Stimulated activated naive B cell treated with anti-CD40 and anti-IgM and Interleukin-4, amounts not matched to agents 10 μg/mL and 1 μg/mL and 100 μg/mL, for 72 hours (primary cell): ENCODE measurements at regions not wholly inside any gene's neighbourhood (a gene's known extent, or its start where the extent isn't known, plus 50 kb on each side); places are given as distances from the start of the nearest gene placed in this dataset.

ENCODE experiments used
- ATAC-seq, 2 donors: fragments of 150-1000 bp; cut with Tn5 transposase; replicated peaks; 2 replicates each; pipeline ENCODE4 v1.10.0; 2021; ENCODE audit warnings: moderate library complexity in 1 of 2
- DNase-seq: peaks from one replicate; pipeline ENCODE4 v3.0.0; 2021
- H3K27ac Mint-ChIP-seq: one replicate; pipeline ENCODE4 v1.8.0; 2022; ENCODE audit warnings: mild to moderate bottlenecking, mixed read lengths
- H3K27me3 Mint-ChIP-seq, 2 donors: one replicate each; pipeline ENCODE4 v1.8.0; 2022; ENCODE audit warnings: mixed read lengths in 2 of 2
- H3K36me3 Mint-ChIP-seq, 2 donors: one replicate each; pipeline ENCODE4 v1.8.0; 2022; ENCODE audit warnings: mixed read lengths in 2 of 2, mild to moderate bottlenecking in 1 of 2
- H3K4me1 Mint-ChIP-seq, 2 donors: one replicate each; pipeline ENCODE4 v1.8.0; 2022; ENCODE audit warnings: mixed read lengths in 2 of 2, mild to moderate bottlenecking in 1 of 2
- H3K4me3 Mint-ChIP-seq, 2 donors: one replicate each; pipeline ENCODE4 v1.8.0; 2022; ENCODE audit warnings: mild to moderate bottlenecking in 2 of 2, mixed read lengths in 2 of 2, moderate library complexity in 1 of 2
- H3K9me3 Mint-ChIP-seq, 2 donors: one replicate each; pipeline ENCODE4 v1.8.0; 2022; ENCODE audit warnings: mixed read lengths in 2 of 2, mild to moderate bottlenecking in 1 of 2

GRCh38 chr6:188821-189655 lies 103.2 kb upstream of the DUSP22 start:
- Mint-ChIP-seq H3K27me3 (no peaks in the 10 kb centered on the region), H3K27ac (peak overlapping the region; percentile 74), H3K36me3 (no peaks in the 10 kb centered on the region), H3K4me1 (peaks cover 75 to 95% of the 10 kb centered on the region in 2 donors), H3K4me3 (no peak overlapping the region), H3K9me3 (peaks cover 4 to 5% of the 10 kb centered on the region in 2 donors)
- DNase-seq (peak; percentile 83), ATAC-seq (peak; percentile 69 to 74)

- Mint-ChIP-seq H3K27ac (peak overlapping the region; percentile 86), H3K4me1 (peaks cover 70 to 95% of the 10 kb centered on the region in 2 donors), H3K4me3 (peak overlapping the region in 1 of 2 donors; percentile 42), H3K36me3 (no peaks in the 10 kb centered on the region), H3K9me3 (peaks cover 4 to 5% of the 10 kb centered on the region in 2 donors), H3K27me3 (no peaks in the 10 kb centered on the region)
- ATAC-seq: no peak
- DNase-seq: no peak
Measured at GRCh38 chr6:189676-190075, 102.6 kb upstream of the DUSP22 start.

- no peak overlapping the region for H3K4me3 Mint-ChIP-seq
- H3K4me1 Mint-ChIP-seq: peaks cover 71 to 95% of the 10 kb centered on the region in 2 donors
- peak overlapping the region; percentile 86 for H3K27ac Mint-ChIP-seq
- H3K36me3 Mint-ChIP-seq: no peaks in the 10 kb centered on the region
- no peaks in the 10 kb centered on the region for H3K27me3 Mint-ChIP-seq
- ATAC-seq: no peak
- DNase-seq: no peak
- H3K9me3 Mint-ChIP-seq: peaks cover 4 to 5% of the 10 kb centered on the region in 2 donors
Measured at GRCh38 chr6:190596-191395, 101.5 kb upstream of the DUSP22 start.

GRCh38 chr6:191487-192312 lies 100.6 kb upstream of the DUSP22 start:
- ATAC-seq (no peak), DNase-seq (no peak)
- H3K27ac Mint-ChIP-seq: no peak overlapping the region
- H3K4me1 Mint-ChIP-seq: peaks cover 70 to 95% of the 10 kb centered on the region in 2 donors
- peaks cover 2 to 3% of the 10 kb centered on the region in 2 donors for H3K36me3 Mint-ChIP-seq
- H3K27me3 Mint-ChIP-seq: peaks cover 0 to 2% of the 10 kb centered on the region in 2 donors
- peaks cover 9 to 10% of the 10 kb centered on the region in 2 donors for H3K9me3 Mint-ChIP-seq
- no peak overlapping the region for H3K4me3 Mint-ChIP-seq

- peaks cover 9 to 10% of the 10 kb centered on the region in 2 donors for H3K9me3 Mint-ChIP-seq
- no peak overlapping the region for H3K4me3 Mint-ChIP-seq
- H3K36me3 Mint-ChIP-seq: peaks cover 2 to 3% of the 10 kb centered on the region in 2 donors
- peaks cover 66 to 95% of the 10 kb centered on the region in 2 donors for H3K4me1 Mint-ChIP-seq
- ATAC-seq (no peak), DNase-seq (no peak)
- H3K27ac Mint-ChIP-seq: no peak overlapping the region
- peaks cover 0 to 4% of the 10 kb centered on the region in 2 donors for H3K27me3 Mint-ChIP-seq
Measured at GRCh38 chr6:192313-192664, 100.0 kb upstream of the DUSP22 start.

- Mint-ChIP-seq H3K27ac (no peak overlapping the region), H3K4me1 (peaks cover 60 to 88% of the 10 kb centered on the region in 2 donors), H3K36me3 (peaks cover 2 to 3% of the 10 kb centered on the region in 2 donors), H3K4me3 (no peak overlapping the region), H3K27me3 (peaks cover 0 to 4% of the 10 kb centered on the region in 2 donors), H3K9me3 (peaks cover 9 to 10% of the 10 kb centered on the region in 2 donors)
- DNase-seq (no peak), ATAC-seq (no peak)
Measured at GRCh38 chr6:193180-193579, 99.1 kb upstream of the DUSP22 start.

- Mint-ChIP-seq H3K4me1 (peaks cover 57 to 83% of the 10 kb centered on the region in 2 donors), H3K27ac (peak overlapping the region; percentile 15)
Measured at GRCh38 chr6:193773-194310, 98.4 kb upstream of the DUSP22 start.

GRCh38 chr6:195861-196360 lies 96.4 kb upstream of the DUSP22 start:
- H3K4me3 Mint-ChIP-seq: no peak overlapping the region
- H3K36me3 Mint-ChIP-seq: peaks cover 2 to 3% of the 10 kb centered on the region in 2 donors
- H3K9me3 Mint-ChIP-seq: peaks cover 9 to 10% of the 10 kb centered on the region in 2 donors
- DNase-seq (no peak), ATAC-seq (no peak)
- H3K27me3 Mint-ChIP-seq: peaks cover 0 to 4% of the 10 kb centered on the region in 2 donors
- no peak overlapping the region for H3K27ac Mint-ChIP-seq
- H3K4me1 Mint-ChIP-seq: peaks cover 45 to 73% of the 10 kb centered on the region in 2 donors

More at GRCh38 chr6:193773-194310, 98.4 kb upstream of the DUSP22 start:
- peak; percentile 66 to 78 for ATAC-seq
- Mint-ChIP-seq H3K4me3 (peak overlapping the region in 1 of 2 donors; percentile 20), H3K9me3 (peaks cover 9 to 10% of the 10 kb centered on the region in 2 donors), H3K27me3 (peaks cover 0 to 4% of the 10 kb centered on the region in 2 donors), H3K36me3 (peaks cover 2 to 3% of the 10 kb centered on the region in 2 donors)
- DNase-seq: peak; percentile 67

GRCh38 chr6:196543-196942 lies 95.7 kb upstream of the DUSP22 start:
- peaks cover 42 to 67% of the 10 kb centered on the region in 2 donors for H3K4me1 Mint-ChIP-seq
- H3K27me3 Mint-ChIP-seq: peaks cover 0 to 4% of the 10 kb centered on the region in 2 donors
- ATAC-seq (no peak), DNase-seq (no peak)
- peaks cover 9 to 10% of the 10 kb centered on the region in 2 donors for H3K9me3 Mint-ChIP-seq
- peaks cover 2 to 3% of the 10 kb centered on the region in 2 donors for H3K36me3 Mint-ChIP-seq
- no peak overlapping the region for H3K27ac Mint-ChIP-seq
- H3K4me3 Mint-ChIP-seq: peak overlapping the region in 1 of 2 donors; percentile 39

- H3K4me3 Mint-ChIP-seq: no peak overlapping the region
- H3K36me3 Mint-ChIP-seq: no peaks in the 10 kb centered on the region
- no peaks in the 10 kb centered on the region for H3K9me3 Mint-ChIP-seq
- ATAC-seq (no peak), DNase-seq (no peak)
- H3K27ac Mint-ChIP-seq: no peak overlapping the region
- H3K27me3 Mint-ChIP-seq: peaks cover 0 to 6% of the 10 kb centered on the region in 2 donors
- H3K4me1 Mint-ChIP-seq: peaks cover 20 to 24% of the 10 kb centered on the region in 2 donors
Measured at GRCh38 chr6:203661-204060, 88.6 kb upstream of the DUSP22 start.

- DNase-seq: no peak
- H3K27me3 Mint-ChIP-seq: peaks cover 7 to 13% of the 10 kb centered on the region in 2 donors
- H3K4me3 Mint-ChIP-seq: no peak overlapping the region
- H3K36me3 Mint-ChIP-seq: no peaks in the 10 kb centered on the region
- H3K27ac Mint-ChIP-seq: no peak overlapping the region
- peaks cover 33 to 34% of the 10 kb centered on the region in 2 donors for H3K4me1 Mint-ChIP-seq
- ATAC-seq: no peak
- no peaks in the 10 kb centered on the region for H3K9me3 Mint-ChIP-seq
Measured at GRCh38 chr6:206264-206663, 86.0 kb upstream of the DUSP22 start.

- Mint-ChIP-seq H3K4me1 (peaks cover 45 to 47% of the 10 kb centered on the region in 2 donors), H3K27ac (peak overlapping the region; percentile 90), H3K36me3 (no peaks in the 10 kb centered on the region), H3K27me3 (peaks cover 7 to 12% of the 10 kb centered on the region in 2 donors), H3K4me3 (peak overlapping the region; percentile 66 to 73), H3K9me3 (peaks cover 0 to 3% of the 10 kb centered on the region in 2 donors)
- ATAC-seq (peak; percentile 61 to 75), DNase-seq (no peak)
Measured at GRCh38 chr6:208364-208763, 83.9 kb upstream of the DUSP22 start.

GRCh38 chr6:208938-209337 lies 83.3 kb upstream of the DUSP22 start:
- Mint-ChIP-seq H3K27me3 (peaks cover 7% of the 10 kb centered on the region in 2 donors), H3K36me3 (peaks cover 0 to 3% of the 10 kb centered on the region in 2 donors), H3K4me3 (peak overlapping the region; percentile 66 to 73), H3K27ac (peak overlapping the region; percentile 90), H3K9me3 (peaks cover 0 to 7% of the 10 kb centered on the region in 2 donors), H3K4me1 (peaks cover 46 to 50% of the 10 kb centered on the region in 2 donors)
- ATAC-seq: peak; percentile 68 to 77
- no peak for DNase-seq
